ENCODE measurements at regions not wholly inside any gene's neighbourhood (a gene's known extent, or its start where the extent isn't known, plus 50 kb on each side); places are given as distances from the start of the nearest gene placed in this dataset.
A peak's percentile ranks its signal among the peaks of the same experiment; 100 is the strongest.
"Not testable (repeated sequence)": the region's sequence is repeated elsewhere in the genome, so short reads cannot be mapped to it uniquely, and the experiment has no call there.

- whole genome bisulfite sequencing, 2 donors, result no CpG with 5 or more reads among the region's 23 CpGs
These were observed 5414.5 kb upstream of the TPTE start for GRCh38 chr21:5106767-5107464.

GRCh38 chr21:5107637-5108036 is 5413.7 kb upstream of the TPTE start:
- intact Hi-C loops (cut with DNase I; ENCODE audit: low total_unique reads); H3K4me3 ChIP-seq (ENCODE audit: low read depth, poor library complexity, severe bottlenecking); DNase-seq (ENCODE audit: low spot score in 2 of 2): not testable (repeated sequence)
- no CpG with 5 or more reads among the region's 20 CpGs for WGBS, 2 donors

More at GRCh38 chr21:5106767-5107464, 5414.5 kb upstream of the TPTE start:
- DNase-seq (ENCODE audit: low spot score in 2 of 2); intact Hi-C loops (cut with DNase I; ENCODE audit: low total_unique reads); H3K4me3 ChIP-seq (ENCODE audit: low read depth, poor library complexity, severe bottlenecking): not testable (repeated sequence)

- intact Hi-C loops (cut with DNase I; ENCODE audit: low total_unique reads); H3K4me3 ChIP-seq (ENCODE audit: low read depth, poor library complexity, severe bottlenecking); DNase-seq (ENCODE audit: low spot score in 2 of 2): not testable (repeated sequence)
- WGBS, 2 donors, result 16% methylated on average over 5 of the region's 19 CpGs; no CpG with 5 or more reads in 1 of the 2 donors
These were observed 5413.2 kb upstream of the TPTE start for GRCh38 chr21:5108048-5108775.

GRCh38 chr21:5111197-5111596 is 5410.2 kb upstream of the TPTE start:
- DNase-seq (ENCODE audit: low spot score in 2 of 2); intact Hi-C loops (cut with DNase I; ENCODE audit: low total_unique reads); H3K4me3 ChIP-seq (ENCODE audit: low read depth, poor library complexity, severe bottlenecking): not testable (repeated sequence)
- 100% methylated on average over 2 of the region's 10 CpGs; no CpG with 5 or more reads in 1 of the 2 donors for WGBS, 2 donors

GRCh38 chr21:5113092-5113491 is 5408.3 kb upstream of the TPTE start:
- H3K4me3 ChIP-seq (ENCODE audit: low read depth, poor library complexity, severe bottlenecking); intact Hi-C loops (cut with DNase I; ENCODE audit: low total_unique reads): not testable (repeated sequence)
- WGBS, 2 donors, result no CpG with 5 or more reads among the region's 10 CpGs

DNA sequence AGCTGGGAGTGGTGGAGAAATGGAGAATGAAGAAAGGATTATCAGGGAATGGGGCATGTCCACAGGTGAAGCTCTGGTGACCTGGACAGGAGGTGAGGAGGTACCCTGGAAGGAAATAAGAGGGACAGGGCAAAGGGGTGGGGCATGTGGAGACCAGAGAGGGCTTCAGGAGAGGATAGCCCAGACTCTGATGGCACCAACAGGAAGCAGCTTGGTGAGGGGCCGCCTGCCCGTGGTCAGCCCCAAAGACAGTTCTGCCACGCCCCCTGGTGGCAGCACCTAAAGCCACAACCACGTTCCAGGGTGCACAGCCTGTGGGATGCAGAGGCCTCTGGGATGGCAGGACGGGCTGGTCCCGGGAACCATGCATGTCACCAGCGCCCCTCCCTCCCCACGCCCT is 5406.9 kb upstream of the TPTE start:
- H3K4me3 ChIP-seq (ENCODE audit: low read depth, poor library complexity, severe bottlenecking); DNase-seq (ENCODE audit: low spot score in 2 of 2); intact Hi-C loops (cut with DNase I; ENCODE audit: low total_unique reads): not testable (repeated sequence)
- no CpG with 5 or more reads among the region's 8 CpGs for WGBS, 2 donors

More at GRCh38 chr21:5113092-5113491, 5408.3 kb upstream of the TPTE start:
- not testable (repeated sequence) for DNase-seq (ENCODE audit: low spot score in 2 of 2)

DNA sequence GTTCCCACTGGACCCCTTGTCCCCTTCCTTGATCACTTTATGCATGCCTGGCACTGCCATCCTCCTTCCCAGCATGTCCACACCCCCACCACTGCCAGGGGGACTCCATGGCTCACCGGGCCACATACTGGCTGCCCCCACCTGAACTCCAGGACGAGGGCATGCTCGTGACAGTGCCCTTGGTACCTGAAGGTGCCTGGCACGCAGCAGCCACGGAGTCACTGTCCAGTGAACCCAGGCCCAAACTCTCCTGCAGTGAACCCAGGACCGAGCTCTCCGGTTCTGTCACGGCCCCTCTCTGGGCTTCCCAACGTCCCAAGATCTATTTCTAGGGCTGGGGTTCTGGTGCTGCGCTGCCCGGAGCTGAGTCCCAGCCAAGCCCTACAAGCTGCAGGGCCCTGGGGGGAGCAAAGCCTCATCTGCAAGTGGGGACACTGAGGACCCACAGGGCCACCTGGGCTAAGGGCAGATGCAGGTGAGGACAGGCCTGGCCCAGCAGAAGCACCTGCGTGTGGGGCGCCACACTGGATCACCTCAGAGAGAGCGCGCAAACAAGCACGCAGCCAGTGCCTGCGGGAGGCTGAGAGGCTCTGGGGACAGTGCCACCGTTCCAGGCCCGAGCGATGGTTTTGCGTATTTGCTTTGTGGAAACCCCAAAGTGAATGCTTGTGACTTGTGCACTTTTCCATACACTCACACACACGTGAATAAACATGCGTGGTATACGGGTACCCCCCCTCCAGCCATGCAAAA is 5406.3 kb upstream of the TPTE start:
- WGBS, 2 donors, result 80 to 86% methylated on average over 1 to 10 of the region's 24 CpGs
- DNase-seq (ENCODE audit: low spot score in 2 of 2), result peak in 1 of 2 donors; percentile 75
- H3K4me3 ChIP-seq (ENCODE audit: low read depth, poor library complexity, severe bottlenecking); intact Hi-C loops (cut with DNase I; ENCODE audit: low total_unique reads): not testable (repeated sequence)

GRCh38 chr21:5115646-5116343 is 5405.6 kb upstream of the TPTE start:
- H3K4me3 ChIP-seq (ENCODE audit: low read depth, poor library complexity, severe bottlenecking); intact Hi-C loops (cut with DNase I; ENCODE audit: low total_unique reads): not testable (repeated sequence)
- peak in 1 of 2 donors; percentile 74 for DNase-seq (ENCODE audit: low spot score in 2 of 2)
- 40% methylated on average over 1 of the region's 24 CpGs; no CpG with 5 or more reads in 1 of the 2 donors for WGBS, 2 donors

DNA sequence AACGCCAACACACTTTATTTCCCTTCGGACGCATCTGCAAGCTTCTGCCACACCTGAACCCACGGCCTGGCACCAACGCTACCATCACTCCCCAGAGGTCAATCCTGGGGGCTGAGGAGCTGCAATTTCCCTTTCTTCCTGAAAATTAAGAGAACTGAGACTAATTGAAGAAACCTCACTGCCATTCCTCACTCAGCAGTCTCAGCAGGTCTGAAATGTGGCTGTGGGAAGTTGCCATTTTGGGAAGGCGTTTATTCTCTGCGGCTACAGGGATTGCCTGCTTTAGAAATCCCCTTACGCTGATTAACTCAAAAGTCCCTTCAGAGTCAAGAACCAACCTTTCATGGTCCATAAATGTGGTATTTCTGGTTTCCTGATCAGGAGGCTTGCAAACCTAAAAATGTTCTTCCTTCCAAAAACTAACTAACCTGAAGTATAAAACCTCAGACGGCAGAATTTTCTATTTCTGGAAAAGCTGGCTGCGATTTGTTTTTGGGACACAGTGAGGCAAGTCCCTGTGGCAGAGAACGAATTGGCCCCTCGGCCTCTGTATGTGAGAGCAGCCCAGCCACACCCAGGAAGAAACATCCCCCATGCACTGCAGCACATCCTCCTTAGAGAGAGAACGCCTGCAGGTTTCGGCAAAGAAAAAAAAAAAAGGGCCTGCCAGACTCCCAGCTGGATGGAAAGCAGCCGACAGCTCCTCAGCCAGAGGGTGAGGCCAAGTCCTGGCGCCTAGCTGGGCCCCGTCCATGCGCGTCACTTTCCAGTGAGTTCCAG is 5404.8 kb upstream of the TPTE start:
- DNase-seq (ENCODE audit: low spot score in 2 of 2); intact Hi-C loops (cut with DNase I; ENCODE audit: low total_unique reads); H3K4me3 ChIP-seq (ENCODE audit: low read depth, poor library complexity, severe bottlenecking): not testable (repeated sequence)
- WGBS, 2 donors, result no CpG with 5 or more reads among the region's 19 CpGs

- DNase-seq (ENCODE audit: low spot score in 2 of 2); intact Hi-C loops (cut with DNase I; ENCODE audit: low total_unique reads); H3K4me3 ChIP-seq (ENCODE audit: low read depth, poor library complexity, severe bottlenecking): not testable (repeated sequence)
- WGBS, 2 donors, result 20% methylated on average over 2 of the region's 15 CpGs; no CpG with 5 or more reads in 1 of the 2 donors
These were observed 5404.2 kb upstream of the TPTE start for GRCh38 chr21:5117135-5117534.

GRCh38 chr21:5117666-5118295 is 5403.6 kb upstream of the TPTE start:
- H3K4me3 ChIP-seq (ENCODE audit: low read depth, poor library complexity, severe bottlenecking); intact Hi-C loops (cut with DNase I; ENCODE audit: low total_unique reads): not testable (repeated sequence)
- peak in 1 of 2 donors; percentile 70 for DNase-seq (ENCODE audit: low spot score in 2 of 2)
- 94% methylated on average over 3 of the region's 17 CpGs; no CpG with 5 or more reads in 1 of the 2 donors for WGBS, 2 donors

- no CpG with 5 or more reads among the region's 17 CpGs for WGBS, 2 donors
- H3K4me3 ChIP-seq (ENCODE audit: low read depth, poor library complexity, severe bottlenecking); DNase-seq (ENCODE audit: low spot score in 2 of 2); intact Hi-C loops (cut with DNase I; ENCODE audit: low total_unique reads): not testable (repeated sequence)
These were observed 5403.1 kb upstream of the TPTE start for GRCh38 chr21:5118296-5118679.

GRCh38 chr21:5119179-5119578 is 5402.2 kb upstream of the TPTE start:
- WGBS, 2 donors, result 92 to 100% methylated on average over 1 to 5 of the region's 8 CpGs
- H3K4me3 ChIP-seq (ENCODE audit: low read depth, poor library complexity, severe bottlenecking); intact Hi-C loops (cut with DNase I; ENCODE audit: low total_unique reads); DNase-seq (ENCODE audit: low spot score in 2 of 2): not testable (repeated sequence)

Measured in lower leg skin (tissue), 3 donors.